ENCODE measurements at regions not wholly inside any gene's neighbourhood (a gene's known extent, or its start where the extent isn't known, plus 50 kb on each side); places are given as distances from the start of the nearest gene placed in this dataset.

- Histone ChIP-seq H4K20me1 (ENCODE audit: insufficient read depth, low read length) (no peaks in the 10 kb centered on the region), H3K79me1 (ENCODE audit: low read depth in 1 of 2, low read length in 2 of 2) (no peaks in the 10 kb centered on the region), H2AFZ (replicated peaks; ENCODE audit: low read length, poor library complexity) (no peak overlapping the region), H3K18ac (ENCODE audit: low read depth, low read length) (no peak overlapping the region), H3K9ac (ENCODE audit: low read depth, low read length) (no peak overlapping the region), H3K23ac (ENCODE audit: low read depth, low read length) (no peak overlapping the region), H2AK5ac (ENCODE audit: low read depth, low read length) (no peak overlapping the region), H3K4me2 (ENCODE audit: low read depth, low read length) (no peak overlapping the region), H2BK20ac (ENCODE audit: low read depth, low read length) (no peak overlapping the region), H4K91ac (ENCODE audit: insufficient read depth, low read depth, low read length) (no peak overlapping the region), H3K27me3 (ENCODE audit: control insufficient read depth, insufficient read depth, low read length) (peaks cover 4% of the 10 kb centered on the region), H3K4me1 (ENCODE audit: control insufficient read depth, insufficient read depth, low read length) (no peaks in the 10 kb centered on the region), H3K9me3 (ENCODE audit: control insufficient read depth, insufficient read depth, low read length) (no peaks in the 10 kb centered on the region; the same call in 1 of the 2 replicates), H3K27ac (ENCODE audit: insufficient read depth, low read length) (no peak overlapping the region), H2BK120ac (ENCODE audit: low read depth, low read length) (no peak overlapping the region), H3K9me1 (ENCODE audit: insufficient read depth, low read length) (no peaks in the 10 kb centered on the region), H3K36me3 (ENCODE audit: control insufficient read depth, insufficient read depth, low read length) (no peaks in the 10 kb centered on the region), H3K4me3 (ENCODE audit: insufficient read depth, low read depth, low read length) (no peak overlapping the region), H3K4ac (ENCODE audit: low read depth, low read length) (no peak overlapping the region), H2BK15ac (ENCODE audit: low read depth, low read length) (no peak overlapping the region), H2AK9ac (replicated peaks; ENCODE audit: low read depth, low read length, poor library complexity) (no peak overlapping the region), H4K8ac (ENCODE audit: low read depth in 2 of 2, low read length in 2 of 2) (no peak overlapping the region), H4K5ac (ENCODE audit: low read depth, low read length) (no peak overlapping the region), H3K56ac (ENCODE audit: extremely low read depth, insufficient read depth, low read length) (no peak overlapping the region), H3K14ac (replicated peaks; ENCODE audit: low read depth, low read length) (no peak overlapping the region), H2BK5ac (ENCODE audit: low read depth, low read length, poor library complexity, severe bottlenecking) (no peak overlapping the region)
- DNase-seq, result no peak
- 70% methylated on average over 4 of the region's 7 CpGs; no CpG with 5 or more reads in 1 of the 2 experiments for WGBS, 2 experiments (ENCODE audit: extremely low coverage in 2 of 2, insufficient read length in 1 of 2)
- dilution Hi-C loops (cut with HindIII; ENCODE audit: low sequenced_read_pairs, unreplicated experiment) (no loop called here), intact Hi-C loops (cut with micrococcal nuclease) (no loop called here), in situ Hi-C loops (cut with MboI; ENCODE audit: low sequenced_read_pairs) (no loop called here)
- CTCF ChIA-PET, result interaction anchor here (0.5 kb wide), 1 partner anchor 98 kb away, joined by 5 read pairs; no protein-coding TSS in a partner anchor
- TF ChIP-seq USF2 (IDR thresholded peaks at IDR 0.05; ENCODE audit: low read depth, low read length) (no peak), SMC3 (IDR thresholded peaks at IDR 0.05; ENCODE audit: low read depth, low read length) (no peak), RCOR1 (IDR thresholded peaks at IDR 0.05; ENCODE audit: insufficient replicate concordance, low read length) (no peak), CHD1 (IDR thresholded peaks at IDR 0.05; ENCODE audit: low read depth, low read length) (no peak), RFX5 (IDR thresholded peaks at IDR 0.05; ENCODE audit: low read depth, low read length) (no peak), MAZ (IDR thresholded peaks at IDR 0.05; ENCODE audit: borderline replicate concordance, low read depth, low read length) (no peak), FOS (IDR thresholded peaks at IDR 0.05; ENCODE audit: low read depth, low read length) (no peak), MAFK (IDR thresholded peaks at IDR 0.05; ENCODE audit: low read depth, low read length) (no peak), CEBPB (IDR thresholded peaks at IDR 0.05; ENCODE audit: low read depth, low read length) (no peak), CTCF (conservative IDR thresholded peaks at IDR 0.05; ENCODE audit: low read depth, low read length) (no peak), RAD21 (IDR thresholded peaks at IDR 0.05; ENCODE audit: low read length) (no peak), POLR2A (IDR thresholded peaks at IDR 0.05; ENCODE audit: low read depth, low read length) (no peak), BHLHE40 (IDR thresholded peaks at IDR 0.05; ENCODE audit: low read depth, low read length) (no peak)
- no TSS peak for BruUV-seq (replicated peaks)
- no peak for ATAC-seq (ENCODE audit: low read depth)
- POLR2A ChIA-PET (ENCODE audit: unreplicated experiment), result no interaction called here
These were observed 241.0 kb downstream of the QKI start for GRCh38 chr6:163655217-163656121.

All from IMR-90 (cell line).